ENCODE measurements at regions not wholly inside any gene's neighbourhood (a gene's known extent, or its start where the extent isn't known, plus 50 kb on each side); places are given as distances from the start of the nearest gene placed in this dataset.

- no peak overlapping the region for H2AFZ ChIP-seq (ENCODE audit: low read depth, low read length, poor library complexity, severe bottlenecking)
- ATAC-seq (no peak), DNase-seq (ENCODE audit: low read depth, low spot score) (no peak)
- H3K4me2 ChIP-seq (ENCODE audit: low read length) = no peak overlapping the region
- no peaks in the 10 kb centered on the region for H4K20me1 ChIP-seq (ENCODE audit: insufficient read depth)
- CTCF ChIA-PET = interaction anchor here (1.2 kb wide), 1 partner anchor 13 kb away, joined by 3 read pairs; no protein-coding TSS in a partner anchor
- H3K36me3 ChIP-seq (ENCODE audit: control insufficient read depth in 1 of 2, insufficient read depth in 2 of 2, low read length in 2 of 2) = no peaks in the 10 kb centered on the region
- no peak overlapping the region for H3K27ac ChIP-seq (ENCODE audit: low read depth, low read length)
- H3K9me2 ChIP-seq (ENCODE audit: insufficient read depth) = no peaks in the 10 kb centered on the region
- no peak overlapping the region for H3K4me3 ChIP-seq (replicated peaks in 1 of 2; ENCODE audit: low read depth in 1 of 2, low read length in 2 of 2)
- no TSS peak for BruUV-seq (replicated peaks)
- intact Hi-C loops (cut with micrococcal nuclease) = no loop called here
- H3K79me2 ChIP-seq (ENCODE audit: insufficient read depth, low read length) = no peaks in the 10 kb centered on the region
- TF ChIP-seq EZH2phosphoT487 (IDR thresholded peaks at IDR 0.05; ENCODE audit: borderline replicate concordance) (no peak), REST (IDR thresholded peaks at IDR 0.05; ENCODE audit: low read depth) (no peak), POLR2A (IDR thresholded peaks at IDR 0.05; ENCODE audit: borderline replicate concordance, extremely low read depth, insufficient read depth, insufficient read length) (no peak), EGR1 (IDR thresholded peaks at IDR 0.05; ENCODE audit: low read depth) (no peak), JUND (IDR thresholded peaks at IDR 0.05) (no peak), MAX (IDR thresholded peaks at IDR 0.05) (no peak), YY1 (IDR thresholded peaks at IDR 0.05; ENCODE audit: extremely low read depth, insufficient replicate concordance, low read depth, low read length) (no peak), ELF1 (IDR thresholded peaks at IDR 0.05; ENCODE audit: borderline replicate concordance, low read depth) (no peak), CBX3 (IDR thresholded peaks at IDR 0.05; ENCODE audit: low read depth) (no peak)
- H3K9ac ChIP-seq (ENCODE audit: low read length) = no peak overlapping the region
- POLR2A ChIA-PET = no interaction called here
- no peaks in the 10 kb centered on the region for H3K9me3 ChIP-seq (ENCODE audit: control insufficient read depth in 1 of 2, insufficient read depth in 1 of 2, low read depth in 1 of 2, low read length in 2 of 2)
- H3K27me3 ChIP-seq (ENCODE audit: insufficient read depth, low read length) = no peaks in the 10 kb centered on the region
- H3K4me1 ChIP-seq (ENCODE audit: control insufficient read depth in 1 of 2, insufficient read depth in 2 of 2, low read length in 2 of 2) = peaks cover 0 to 22% of the 10 kb centered on the region in 2 experiments; a peak in 3 of 4 replicates
- RAD21 ChIA-PET (ENCODE audit: low non-redundant PET in 1 of 2, low total read pairs in 2 of 2, uncharacterized antibody in 2 of 2, unreplicated experiment in 2 of 2) = no interaction called here
Observed at GRCh38 chr15:66864086-66864830, 162.2 kb downstream of the SMAD6 start.
